RWPE2 (cell line): ENCODE measurements at regions not wholly inside any gene's neighbourhood (a gene's known extent, or its start where the extent isn't known, plus 50 kb on each side); places are given as distances from the start of the nearest gene placed in this dataset.

Experiments
- ATAC-seq: fragments of 200-7000 bp; cut with Tn5 transposase; 3 replicates; pipeline ENCODE4 v1.9.1; 2021; ENCODE audit warnings: low read depth
- DNase-seq: peaks from one replicate; pipeline ENCODE4 v3.0.0-alpha.2; 2020; ENCODE audit warnings: low spot score
- H3K27ac ChIP-seq: fragments of 450-650 bp; 2 replicates; pipeline ENCODE4 v1.5.1; 2017; ENCODE audit warnings: mild to moderate bottlenecking; ENCODE audit not compliant: poor library complexity, severe bottlenecking
- H3K27me3 ChIP-seq: fragments of 250-450 bp; sonication (Bioruptor Pico); 2 replicates; pipeline ENCODE4 v1.5.1; 2021; ENCODE audit warnings: mild to moderate bottlenecking, moderate library complexity; ENCODE audit not compliant: insufficient read depth, poor library complexity, severe bottlenecking
- H3K36me3 ChIP-seq: fragments of 250-450 bp; sonication (Bioruptor Pico); 2 replicates; pipeline ENCODE4 v1.5.1; 2020; ENCODE audit warnings: low read depth, mild to moderate bottlenecking, moderate library complexity
- H3K4me1 ChIP-seq: fragments of 250-450 bp; sonication (Bioruptor Pico); 2 replicates; pipeline ENCODE4 v1.5.1; 2021; ENCODE audit warnings: mild to moderate bottlenecking, moderate library complexity; ENCODE audit not compliant: insufficient read depth, poor library complexity, severe bottlenecking
- H3K4me3 ChIP-seq: fragments of 250-450 bp; sonication (Bioruptor Pico); 2 replicates; pipeline ENCODE4 v1.5.1; 2021; ENCODE audit warnings: mild to moderate bottlenecking, moderate library complexity; ENCODE audit not compliant: severe bottlenecking
- H3K9me3 ChIP-seq: fragments of 250-450 bp; sonication (Bioruptor Pico); 2 replicates; pipeline ENCODE4 v1.5.1; 2021; ENCODE audit warnings: mild to moderate bottlenecking, moderate library complexity; ENCODE audit not compliant: severe bottlenecking
- CTCF ChIP-seq: fragments of 450-650 bp; IDR thresholded peaks from one replicate; pipeline ENCODE4 v1.5.1; 2017; ENCODE audit warnings: mild to moderate bottlenecking, moderate library complexity; ENCODE audit not compliant: poor library complexity, severe bottlenecking

- H3K36me3 ChIP-seq, result no peaks in the 10 kb centered on the region
- no peaks in the 10 kb centered on the region for H3K9me3 ChIP-seq
- no peak for TF ChIP-seq CTCF
- no peak for ATAC-seq
- no peak for DNase-seq
- H3K4me3 ChIP-seq, result no peak overlapping the region
- H3K27me3 ChIP-seq, result no peaks in the 10 kb centered on the region
- peak overlapping the region; percentile 95 for H3K27ac ChIP-seq
- H3K4me1 ChIP-seq, result peaks cover 50% of the 10 kb centered on the region
Observed at GRCh38 chr14:50010752-50011151, 105.6 kb downstream of the VCPKMT start.

GRCh38 chr14:50011242-50011641 lies 105.1 kb downstream of the VCPKMT start:
- Histone ChIP-seq H3K4me1 (peaks cover 50% of the 10 kb centered on the region), H3K36me3 (no peaks in the 10 kb centered on the region)
- no peak for DNase-seq

GRCh38 chr14:50012644-50013043 lies 103.7 kb downstream of the VCPKMT start:
- ATAC-seq, result no peak
- no peak for DNase-seq
- H3K9me3 ChIP-seq, result no peaks in the 10 kb centered on the region
- no peak for TF ChIP-seq CTCF
- no peak overlapping the region for H3K4me3 ChIP-seq
- H3K4me1 ChIP-seq, result peaks cover 40% of the 10 kb centered on the region
- peak overlapping the region; percentile 95 for H3K27ac ChIP-seq
- H3K36me3 ChIP-seq, result no peaks in the 10 kb centered on the region
- H3K27me3 ChIP-seq, result no peaks in the 10 kb centered on the region

More at GRCh38 chr14:50011242-50011641, 105.1 kb downstream of the VCPKMT start:
- H3K4me3 ChIP-seq, result no peak overlapping the region
- no peaks in the 10 kb centered on the region for H3K9me3 ChIP-seq
- H3K27ac ChIP-seq, result peak overlapping the region; percentile 95
- ATAC-seq, result no peak
- no peaks in the 10 kb centered on the region for H3K27me3 ChIP-seq
- TF ChIP-seq CTCF, result no peak

GRCh38 chr14:50013198-50013918 lies 103.0 kb downstream of the VCPKMT start:
- ATAC-seq, result peak; percentile 66
- no peak for TF ChIP-seq CTCF
- Histone ChIP-seq H3K27ac (peak overlapping the region; percentile 95), H3K4me3 (no peak overlapping the region), H3K36me3 (no peaks in the 10 kb centered on the region), H3K27me3 (no peaks in the 10 kb centered on the region), H3K9me3 (no peaks in the 10 kb centered on the region), H3K4me1 (peaks cover 39% of the 10 kb centered on the region)
- peak; percentile 81 for DNase-seq

GRCh38 chr14:50013934-50014333 lies 102.4 kb downstream of the VCPKMT start:
- Histone ChIP-seq H3K36me3 (no peaks in the 10 kb centered on the region), H3K9me3 (no peaks in the 10 kb centered on the region), H3K4me3 (no peak overlapping the region), H3K27ac (peak overlapping the region; percentile 95), H3K4me1 (peaks cover 39% of the 10 kb centered on the region), H3K27me3 (no peaks in the 10 kb centered on the region)
- TF ChIP-seq CTCF, result no peak
- DNase-seq (no peak), ATAC-seq (no peak)
